GM12874 (cell line): ENCODE measurements at regions not wholly inside any gene's neighbourhood (a gene's known extent, or its start where the extent isn't known, plus 50 kb on each side); places are given as distances from the start of the nearest gene placed in this dataset.

Source experiments
- TF ChIP-seq, protein P1 (sequence below): IDR thresholded peaks from 2 replicates; pipeline ENCODE4 v1.5.1; 2011; ENCODE audit warnings: low read depth, mild to moderate bottlenecking, control low read depth, low read length, moderate library complexity; ENCODE audit not compliant: insufficient read depth

DNA sequence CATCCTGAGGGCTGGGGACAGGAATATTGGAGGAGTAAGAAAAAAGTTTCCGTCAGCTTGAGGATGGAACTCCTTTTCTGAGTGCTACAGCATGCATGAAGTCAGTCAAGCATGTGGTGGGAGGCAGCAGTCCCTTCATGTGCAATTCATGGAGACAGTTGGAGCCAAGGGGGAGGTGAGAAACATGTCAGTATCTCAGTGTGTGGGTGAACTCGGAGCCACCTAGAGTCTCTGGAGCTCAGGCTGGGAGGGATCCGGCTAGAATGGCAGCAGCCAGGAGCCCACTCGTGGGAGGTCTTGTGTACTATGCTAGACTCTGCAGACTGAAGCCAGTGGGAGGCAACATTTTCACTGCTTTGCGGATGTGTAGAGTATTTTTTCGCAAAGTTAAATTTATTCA, 60.3 kb downstream of the AVPR1A start:
- TF ChIP-seq, protein P1, sequence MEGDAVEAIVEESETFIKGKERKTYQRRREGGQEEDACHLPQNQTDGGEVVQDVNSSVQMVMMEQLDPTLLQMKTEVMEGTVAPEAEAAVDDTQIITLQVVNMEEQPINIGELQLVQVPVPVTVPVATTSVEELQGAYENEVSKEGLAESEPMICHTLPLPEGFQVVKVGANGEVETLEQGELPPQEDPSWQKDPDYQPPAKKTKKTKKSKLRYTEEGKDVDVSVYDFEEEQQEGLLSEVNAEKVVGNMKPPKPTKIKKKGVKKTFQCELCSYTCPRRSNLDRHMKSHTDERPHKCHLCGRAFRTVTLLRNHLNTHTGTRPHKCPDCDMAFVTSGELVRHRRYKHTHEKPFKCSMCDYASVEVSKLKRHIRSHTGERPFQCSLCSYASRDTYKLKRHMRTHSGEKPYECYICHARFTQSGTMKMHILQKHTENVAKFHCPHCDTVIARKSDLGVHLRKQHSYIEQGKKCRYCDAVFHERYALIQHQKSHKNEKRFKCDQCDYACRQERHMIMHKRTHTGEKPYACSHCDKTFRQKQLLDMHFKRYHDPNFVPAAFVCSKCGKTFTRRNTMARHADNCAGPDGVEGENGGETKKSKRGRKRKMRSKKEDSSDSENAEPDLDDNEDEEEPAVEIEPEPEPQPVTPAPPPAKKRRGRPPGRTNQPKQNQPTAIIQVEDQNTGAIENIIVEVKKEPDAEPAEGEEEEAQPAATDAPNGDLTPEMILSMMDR, result no peak

DNA sequence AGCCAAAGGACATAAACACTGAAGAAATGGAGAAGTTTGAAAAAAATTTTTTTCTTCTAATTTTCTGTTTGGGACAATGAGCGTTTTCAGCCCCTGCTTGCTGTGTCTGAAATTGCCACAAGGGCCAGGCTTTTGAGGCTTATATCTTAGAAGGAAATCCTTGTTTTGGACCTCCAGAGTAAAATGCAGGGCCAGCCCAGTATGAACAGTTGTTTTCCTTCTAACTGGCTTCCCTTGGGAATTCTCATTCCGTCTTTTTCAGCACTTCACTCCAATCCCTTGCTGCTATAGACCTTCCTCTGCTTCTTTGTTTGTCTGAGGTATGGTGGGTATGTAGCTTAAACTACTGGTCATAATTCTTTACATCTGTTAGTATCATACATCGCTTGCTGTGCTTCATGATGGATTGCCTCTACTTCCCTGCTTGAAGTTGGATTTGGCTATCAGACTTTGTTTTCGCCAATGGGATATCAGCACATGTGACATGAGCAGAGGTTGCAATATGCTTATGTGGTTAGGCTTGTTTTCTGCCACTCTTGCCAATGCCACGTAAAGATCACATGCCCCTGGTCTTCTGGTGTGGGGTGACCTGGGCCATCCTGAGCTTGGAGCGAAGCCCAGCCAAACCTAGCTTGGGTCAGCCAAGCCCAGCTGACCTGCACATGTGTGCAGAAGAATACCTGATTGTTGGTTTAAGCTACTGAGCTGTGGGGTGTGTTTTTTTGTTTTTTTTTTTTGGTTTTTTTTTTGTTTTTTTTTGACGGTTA, 64.7 kb downstream of the AVPR1A start:
- TF ChIP-seq, protein P1, result no peak

DNA sequence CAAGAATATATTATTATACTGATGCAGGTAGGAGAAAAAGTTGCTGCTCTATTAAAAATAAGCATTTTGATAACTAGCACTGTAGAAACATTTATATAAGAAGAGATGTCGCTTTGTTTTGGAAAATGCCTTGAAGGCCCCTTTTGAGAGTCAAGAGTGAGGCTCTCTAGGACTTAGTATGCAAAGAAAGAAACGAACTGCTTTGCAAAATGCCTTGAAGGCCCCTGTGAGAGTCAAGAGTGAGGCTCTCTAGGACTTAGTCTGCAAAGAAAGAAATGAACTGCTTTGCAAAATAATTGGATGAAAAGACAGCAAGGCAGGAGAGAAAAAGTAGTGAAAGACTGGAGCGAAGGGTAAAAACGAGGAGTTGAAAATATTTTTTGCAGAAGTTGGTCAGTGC, 65.9 kb downstream of the AVPR1A start:
- TF ChIP-seq, protein P1, result no peak

DNA sequence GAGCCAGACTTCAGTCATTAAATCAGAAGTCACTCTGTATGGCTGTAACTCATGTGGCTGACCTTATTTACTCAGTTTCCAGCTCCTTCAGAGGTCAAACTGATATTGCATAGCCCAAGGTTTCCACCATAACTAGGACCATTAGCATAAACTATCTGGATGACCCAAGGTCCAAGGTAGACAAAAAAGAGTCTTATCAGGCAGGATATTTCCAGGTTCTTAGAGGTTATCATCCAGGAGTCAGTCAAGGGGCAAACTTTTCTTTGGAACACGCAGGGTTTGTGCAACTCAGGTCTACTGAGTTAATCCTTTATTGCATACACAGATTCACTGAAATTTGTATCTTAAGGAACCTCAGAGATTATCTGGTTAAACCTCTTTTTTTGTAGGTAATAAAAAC, 66.5 kb downstream of the AVPR1A start:
- TF ChIP-seq, protein P1, result no peak

DNA sequence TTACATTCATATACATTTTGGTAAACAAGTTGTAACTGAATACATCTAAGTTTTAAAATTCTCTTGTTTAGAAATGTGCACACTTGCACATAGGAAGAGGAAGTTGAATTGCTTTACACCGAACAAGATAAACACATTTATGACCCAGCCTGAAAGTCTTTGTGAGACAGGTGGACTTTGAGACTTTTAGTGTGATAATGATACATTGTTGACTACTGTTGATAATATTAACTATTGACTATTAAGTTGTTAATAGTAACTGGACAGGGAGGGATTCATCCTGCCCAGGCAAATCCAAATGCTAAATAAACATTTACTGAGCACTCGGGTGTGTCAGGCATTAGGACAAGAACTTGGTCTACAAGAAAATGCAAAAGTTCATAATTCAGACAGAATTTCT, 68.0 kb downstream of the AVPR1A start:
- TF ChIP-seq, protein P1, result no peak

DNA sequence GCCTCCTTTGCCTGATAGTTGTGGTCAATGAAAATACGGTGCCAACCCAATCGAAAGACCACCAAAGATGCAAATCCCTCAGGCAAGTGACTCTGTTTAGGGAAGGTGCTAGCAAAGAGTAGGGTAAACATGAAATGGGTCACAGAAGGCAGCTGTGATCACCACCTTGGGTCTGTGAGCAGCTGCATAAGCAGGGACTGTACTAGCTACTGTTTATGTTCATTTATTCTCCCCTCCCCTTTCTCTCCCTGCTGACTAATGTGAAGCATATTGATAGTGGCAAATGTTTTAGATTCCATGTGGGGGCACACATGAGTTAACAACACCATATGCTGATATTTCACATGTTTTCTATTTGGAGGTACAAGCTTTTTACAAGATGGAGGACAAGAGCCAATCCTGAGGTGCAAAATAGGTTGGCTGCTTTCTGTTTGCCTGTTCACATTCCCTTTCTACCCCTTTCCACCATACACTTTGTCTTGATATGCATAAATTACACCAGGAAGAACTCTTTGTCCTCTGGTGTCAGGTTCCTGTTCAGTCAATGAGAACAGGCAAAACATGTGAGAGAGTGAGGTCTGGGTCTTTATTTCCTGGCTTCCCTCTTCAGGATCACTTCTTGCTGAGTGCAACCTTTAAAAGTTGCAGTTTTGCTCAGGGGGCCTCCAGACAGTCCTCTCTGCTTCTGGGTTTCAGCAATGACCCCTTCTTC, 71.1 kb downstream of the AVPR1A start:
- TF ChIP-seq, protein P1, result no peak

DNA sequence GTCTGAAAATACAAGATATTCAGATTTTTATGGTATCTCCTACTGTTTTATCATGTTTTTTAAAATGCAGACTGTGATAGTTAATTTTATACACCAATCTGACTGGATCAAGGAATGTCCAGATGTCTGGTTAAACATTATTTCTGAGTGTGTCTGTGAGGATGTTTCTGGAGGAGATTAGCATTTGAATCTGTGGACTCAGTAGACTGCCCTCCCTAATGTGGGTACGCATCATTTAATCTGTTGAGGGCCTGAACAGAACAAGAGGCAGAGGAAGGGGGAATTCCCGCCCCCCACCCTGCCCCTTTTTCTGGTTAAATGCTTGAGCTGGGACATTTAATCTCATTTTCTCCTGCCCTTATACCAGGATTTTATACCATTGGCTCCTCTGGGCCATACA, 72.1 kb downstream of the AVPR1A start:
- TF ChIP-seq, protein P1, result no peak
